ENCODE measurements at regions not wholly inside any gene's neighbourhood (a gene's known extent, or its start where the extent isn't known, plus 50 kb on each side); places are given as distances from the start of the nearest gene placed in this dataset.

- DNase-seq (ENCODE audit: low spot score): no peak
Measured at GRCh38 chr3:159841766-159842165, 146.9 kb upstream of the IL12A start.

GRCh38 chr3:159843840-159844730, 144.6 kb upstream of the IL12A start:
- intact Hi-C loops (cut with DNase I): no loop called here
- no peak for DNase-seq (ENCODE audit: low spot score)

More at GRCh38 chr3:159841766-159842165, 146.9 kb upstream of the IL12A start:
- intact Hi-C loops (cut with DNase I): no loop called here

DNA sequence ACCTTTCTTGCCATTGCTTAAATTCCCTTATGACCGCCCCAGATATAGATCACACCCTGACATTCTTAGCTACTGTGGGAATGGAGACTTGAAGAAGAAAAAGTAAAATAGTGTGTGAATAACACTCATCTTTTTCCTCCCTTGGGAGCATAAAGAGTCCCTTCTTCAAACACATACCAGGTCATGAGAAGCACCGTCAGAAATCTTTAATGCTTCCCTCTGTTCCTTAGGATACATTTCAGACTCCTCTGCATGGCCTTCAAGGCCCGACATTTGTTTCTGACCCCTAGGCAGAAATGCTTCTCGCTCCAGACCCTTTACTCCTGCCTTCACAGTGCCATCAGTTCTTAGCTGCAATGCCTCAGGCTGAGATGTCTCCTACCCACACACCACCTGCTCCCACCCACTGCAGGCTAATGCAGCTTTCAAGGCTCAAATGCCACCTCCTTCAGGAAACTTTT, 143.8 kb upstream of the IL12A start:
- intact Hi-C loops (cut with DNase I): no loop called here
- DNase-seq (ENCODE audit: low spot score): no peak

DNA sequence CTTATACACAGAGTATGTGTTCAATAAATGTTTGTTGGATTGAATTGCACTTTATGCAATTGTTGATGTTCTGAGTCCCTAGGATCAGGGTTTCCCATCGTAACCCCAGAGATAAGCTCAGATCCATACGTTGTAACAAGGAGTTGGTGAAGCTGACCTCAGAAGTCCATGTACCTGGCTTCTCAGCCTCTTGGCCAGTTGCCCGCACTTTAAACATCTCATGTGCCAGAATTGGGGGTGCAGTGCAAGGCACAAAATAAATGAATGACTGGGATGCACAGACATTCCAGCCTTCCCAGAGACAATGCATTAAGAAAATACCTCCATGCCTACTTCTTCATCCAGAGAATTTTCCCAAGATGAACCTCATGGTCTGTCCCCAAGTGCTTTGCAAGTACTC, 142.9 kb upstream of the IL12A start:
- intact Hi-C loops (cut with DNase I): no loop called here
- no peak for DNase-seq (ENCODE audit: low spot score)

GRCh38 chr3:159846255-159846654, 142.4 kb upstream of the IL12A start:
- intact Hi-C loops (cut with DNase I): no loop called here
- DNase-seq (ENCODE audit: low spot score): no peak

DNA sequence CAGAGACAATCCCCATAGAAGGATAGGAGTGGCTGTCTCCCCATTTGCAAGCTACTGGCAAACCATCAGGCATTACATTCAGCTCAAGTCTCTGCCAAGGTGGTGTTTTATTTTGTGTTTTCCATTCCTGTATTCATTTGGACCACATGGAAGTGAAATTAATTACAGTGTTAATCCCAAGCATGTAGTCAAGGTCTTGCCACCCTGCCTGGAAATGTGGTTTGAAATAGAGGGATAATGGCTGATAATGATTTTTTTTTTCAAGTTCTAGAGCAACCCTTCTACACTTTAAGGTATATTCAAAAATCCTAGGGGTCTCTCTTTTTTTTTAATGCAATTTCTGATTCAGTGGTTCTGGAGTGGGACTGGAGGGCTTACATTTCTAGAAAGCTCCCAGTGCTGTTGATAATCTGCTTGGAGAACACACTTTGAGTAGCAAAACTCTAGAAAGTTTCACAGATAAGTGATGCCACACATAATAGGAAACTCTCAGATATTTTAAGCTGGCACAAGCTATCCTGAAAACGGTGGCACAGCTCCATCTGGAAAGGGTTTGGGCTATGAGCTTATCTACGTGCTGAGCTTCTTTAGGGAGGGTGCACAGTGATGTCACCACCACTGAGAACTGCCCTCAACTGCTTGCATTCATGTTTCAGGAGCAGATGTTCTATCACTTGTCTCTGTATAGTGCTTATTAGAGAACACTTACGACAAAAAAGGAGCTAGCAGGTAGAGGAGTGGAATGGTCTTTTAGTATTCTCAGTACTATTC, 140.1 kb upstream of the IL12A start:
- intact Hi-C loops (cut with DNase I): no loop called here
- DNase-seq (ENCODE audit: low spot score): no peak

GRCh38 chr3:159850481-159850880, 138.2 kb upstream of the IL12A start:
- no peak for DNase-seq (ENCODE audit: low spot score)
- intact Hi-C loops (cut with DNase I): no loop called here

DNA sequence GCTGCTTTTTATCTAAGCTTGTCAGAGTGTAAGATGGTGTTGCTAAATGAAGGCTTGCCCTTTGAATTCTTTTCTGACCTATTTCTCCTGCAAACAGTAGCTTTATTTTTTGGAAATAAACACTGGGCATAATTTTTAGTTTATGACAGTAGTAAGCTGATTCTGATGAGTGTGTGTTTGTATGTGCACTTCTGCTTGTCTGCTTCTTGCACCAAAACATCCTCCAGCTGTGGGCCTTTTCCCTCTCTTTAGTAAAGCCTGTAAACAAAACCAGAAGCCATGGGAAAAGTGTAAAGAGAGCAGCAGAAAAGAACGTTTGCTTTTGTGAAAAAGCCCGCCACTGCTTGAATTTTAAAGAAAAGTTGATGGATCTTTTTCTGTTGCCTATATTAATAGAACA, 136.4 kb upstream of the IL12A start:
- DNase-seq (ENCODE audit: low spot score): no peak
- intact Hi-C loops (cut with DNase I): no loop called here

DNA sequence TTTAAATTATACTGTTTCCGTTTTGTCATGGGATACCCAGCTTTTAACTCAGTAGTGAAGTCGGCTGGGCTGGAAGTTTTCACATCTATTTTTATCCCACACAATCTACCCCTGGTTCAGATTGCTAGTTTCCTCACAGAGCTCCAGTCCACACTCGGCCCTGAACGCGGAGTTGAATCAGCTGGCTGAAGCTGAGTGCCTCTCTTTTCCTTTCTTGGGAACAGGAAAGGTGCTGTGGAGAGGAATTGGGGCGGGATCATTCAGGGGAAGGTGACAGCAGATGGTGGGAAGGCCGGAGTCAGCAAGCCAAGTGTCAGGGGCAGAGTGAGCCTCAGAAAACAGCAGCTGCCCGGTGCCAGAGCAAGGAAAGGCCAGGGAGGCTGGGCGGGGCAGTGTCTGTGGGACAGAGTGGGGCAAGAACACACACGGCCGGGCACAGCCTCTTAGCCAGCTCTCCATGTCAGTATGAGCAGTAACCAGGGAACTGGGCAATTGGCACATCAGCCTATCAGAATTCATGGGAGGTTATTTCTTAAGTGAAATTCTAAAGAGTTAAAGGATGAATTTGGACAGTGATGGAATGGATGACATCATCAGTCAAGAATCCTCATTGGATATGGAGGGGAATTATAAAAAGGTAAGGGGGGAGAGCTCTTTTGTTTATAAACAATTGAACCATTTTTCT, 135.7 kb upstream of the IL12A start:
- intact Hi-C loops (cut with DNase I): no loop called here
- peak; percentile 82 for DNase-seq (ENCODE audit: low spot score)

GRCh38 chr3:159853506-159853864, 135.2 kb upstream of the IL12A start:
- intact Hi-C loops (cut with DNase I): no loop called here
- DNase-seq (ENCODE audit: low spot score): no peak

DNA sequence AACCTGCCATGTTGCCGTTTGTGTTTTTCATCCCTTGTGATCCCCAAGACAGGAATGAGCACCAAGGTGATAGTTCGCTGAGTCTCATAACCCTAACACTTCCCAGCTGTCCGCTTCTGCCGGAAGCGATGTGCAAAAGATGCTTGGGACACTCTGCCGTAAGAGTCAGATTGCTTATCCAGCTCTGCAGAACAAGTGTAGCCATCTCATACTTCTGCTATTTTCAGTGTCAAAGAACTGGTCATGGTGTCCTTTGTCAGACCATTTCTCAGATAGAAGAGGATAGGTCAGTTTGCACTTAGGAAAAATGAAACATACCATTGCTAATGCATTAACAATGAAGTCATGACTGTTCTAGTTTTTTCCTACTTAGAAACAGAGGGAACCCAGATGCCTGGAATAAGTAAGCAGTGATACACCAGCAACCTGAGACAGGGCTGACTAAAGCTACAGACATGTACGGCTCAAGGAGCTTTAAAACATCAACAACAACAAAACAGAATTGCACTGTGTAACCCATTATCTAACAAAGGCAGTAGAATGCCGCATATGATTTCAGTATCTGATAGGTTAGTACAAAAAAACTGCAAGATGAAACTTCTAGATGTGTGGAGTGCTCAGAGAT, 134.0 kb upstream of the IL12A start:
- DNase-seq (ENCODE audit: low spot score): no peak
- intact Hi-C loops (cut with DNase I): no loop called here

DNA sequence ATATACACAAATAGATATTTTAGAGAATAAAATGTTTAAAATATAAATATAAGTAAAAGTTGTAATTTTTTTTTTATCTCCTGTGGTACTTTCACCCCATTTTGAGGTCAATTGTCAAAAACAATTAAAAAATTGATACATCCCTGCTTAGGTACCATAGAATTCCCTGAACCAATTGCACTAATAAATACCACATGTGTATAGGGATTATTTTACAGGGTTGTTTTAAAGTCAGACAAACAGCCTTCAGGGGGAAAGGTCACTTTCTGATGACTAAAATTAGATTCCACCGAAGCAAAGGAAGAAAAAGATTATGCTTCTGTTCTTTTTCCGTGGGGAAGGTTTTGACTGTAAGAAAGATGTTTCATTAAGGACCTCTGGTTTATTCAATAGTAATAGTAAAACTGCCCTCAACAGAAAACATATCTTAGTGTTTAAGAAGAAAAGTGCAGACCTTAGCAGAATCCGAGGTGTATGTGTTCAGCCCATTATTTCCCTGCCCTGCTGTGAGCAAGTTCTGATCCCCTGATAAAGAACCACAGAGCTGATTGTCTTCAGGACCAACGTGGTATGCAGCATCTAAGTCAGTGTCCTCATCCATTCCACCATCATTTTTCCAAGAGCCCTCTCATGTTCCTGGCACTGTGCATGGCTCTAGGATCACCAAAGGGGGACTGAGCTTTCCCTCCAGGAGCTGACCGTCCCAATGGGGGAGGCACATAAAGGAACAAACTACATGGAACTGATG, 132.9 kb upstream of the IL12A start:
- intact Hi-C loops (cut with DNase I): no loop called here
- no peak for DNase-seq (ENCODE audit: low spot score)

- DNase-seq (ENCODE audit: low spot score): no peak
- intact Hi-C loops (cut with DNase I): no loop called here
Measured at GRCh38 chr3:159856590-159857104, 132.0 kb upstream of the IL12A start.

DNA sequence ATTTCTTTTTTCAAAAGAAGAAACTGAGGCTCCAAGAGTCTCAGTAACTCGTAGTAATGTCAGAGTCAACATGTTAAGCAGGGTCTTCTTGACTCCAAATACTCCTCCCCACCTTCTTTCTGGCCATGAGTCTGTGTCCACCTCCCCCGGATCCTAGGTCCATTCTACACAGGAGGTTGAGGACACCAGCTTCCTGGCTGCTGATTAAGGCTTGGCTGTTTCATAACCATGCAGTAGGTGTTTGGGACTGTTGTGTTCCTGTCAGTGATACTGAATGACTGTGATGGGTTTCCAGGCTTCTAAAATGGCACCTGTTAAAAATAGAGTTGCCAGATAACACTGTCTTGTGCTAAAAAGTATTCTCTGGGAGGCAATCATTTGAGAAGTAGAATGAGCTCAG, 130.8 kb upstream of the IL12A start:
- no peak for DNase-seq (ENCODE audit: low spot score)
- intact Hi-C loops (cut with DNase I): no loop called here

- DNase-seq (ENCODE audit: low spot score): no peak
- intact Hi-C loops (cut with DNase I): no loop called here
Measured at GRCh38 chr3:159858650-159859049, 130.0 kb upstream of the IL12A start.

DNA sequence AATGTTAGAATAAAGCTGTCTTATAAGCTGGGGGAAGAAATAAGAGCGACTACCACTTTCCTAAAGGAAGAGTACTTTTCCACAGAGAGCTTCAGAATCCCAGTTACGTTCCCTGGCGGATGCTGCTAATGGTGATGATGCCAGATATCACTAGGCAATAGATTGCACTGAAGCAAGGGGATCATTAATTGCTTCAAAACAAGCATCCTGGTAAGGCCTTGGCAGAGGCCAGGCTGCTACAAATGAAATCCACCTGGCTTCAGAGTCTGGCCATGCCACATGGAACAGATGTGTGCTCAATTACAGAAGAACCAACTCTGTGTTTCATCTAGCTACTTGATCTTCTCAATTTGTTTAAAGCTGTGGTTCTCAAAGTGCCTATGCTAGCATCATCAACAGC, 129.2 kb upstream of the IL12A start:
- intact Hi-C loops (cut with DNase I): no loop called here
- DNase-seq (ENCODE audit: low spot score): no peak

DNA sequence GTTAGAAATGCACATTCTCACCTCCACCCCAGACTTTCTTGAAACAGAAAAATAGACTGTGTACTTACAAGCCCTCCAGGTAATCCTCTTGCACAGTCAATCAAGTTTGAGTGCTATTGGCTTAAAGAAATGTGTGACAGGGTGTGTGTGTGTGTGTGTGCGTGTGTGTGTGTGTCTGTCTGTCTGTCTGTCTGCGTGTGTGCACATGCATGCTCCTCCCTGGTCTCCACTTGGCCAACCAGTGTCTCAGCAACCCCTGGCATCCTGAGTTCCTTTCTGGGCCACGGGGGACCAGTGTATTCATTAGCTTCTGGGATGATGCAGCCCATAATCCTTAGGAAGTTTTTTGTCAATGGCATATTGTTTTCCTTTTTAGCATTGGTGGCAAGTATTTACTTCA, 128.8 kb upstream of the IL12A start:
- no peak for DNase-seq (ENCODE audit: low spot score)
- intact Hi-C loops (cut with DNase I): no loop called here

DNA sequence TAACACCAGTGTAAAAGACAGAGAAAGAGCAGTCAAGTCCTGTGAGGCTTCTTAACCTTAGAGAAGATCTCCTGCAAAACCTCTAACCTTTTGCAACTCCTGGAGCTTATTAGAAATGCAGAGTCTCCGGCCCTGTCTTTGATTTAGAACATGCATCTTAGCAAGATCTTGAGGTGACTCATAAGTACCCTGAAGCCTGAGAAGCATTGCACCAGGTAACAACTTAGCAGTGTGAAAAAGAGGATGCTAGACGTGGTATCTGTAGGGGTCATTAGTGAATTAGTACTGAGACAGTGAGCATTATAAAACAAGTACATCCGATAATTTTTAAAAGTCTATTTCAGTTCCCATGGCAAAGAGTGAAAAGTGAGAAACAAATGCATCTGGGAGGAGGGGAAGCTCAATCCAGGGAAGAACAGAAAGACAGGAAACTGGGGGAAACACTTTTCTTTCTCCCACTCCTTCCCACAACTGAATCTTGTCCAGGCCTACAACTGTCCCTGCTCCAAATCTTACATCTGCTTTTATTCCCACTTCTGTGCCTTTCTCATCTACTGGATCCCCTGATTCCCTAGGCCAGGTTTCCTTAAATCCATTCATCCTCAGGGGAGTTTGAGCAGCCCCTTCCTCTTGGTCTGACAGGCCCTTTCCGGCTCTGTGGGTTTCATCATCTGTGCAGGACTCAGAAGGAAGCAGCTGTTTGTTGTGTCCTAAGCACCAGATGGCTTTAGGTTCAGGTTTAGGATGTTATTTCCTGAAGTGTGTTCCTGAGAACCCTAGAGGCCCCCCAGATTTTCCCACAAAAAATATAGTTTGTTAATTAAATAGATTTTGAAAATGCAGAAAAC, 128.1 kb upstream of the IL12A start:
- intact Hi-C loops (cut with DNase I): no loop called here
- DNase-seq (ENCODE audit: low spot score): no peak
